B cell (primary cell): ENCODE measurements at regions not wholly inside any gene's neighbourhood (a gene's known extent, or its start where the extent isn't known, plus 50 kb on each side); places are given as distances from the start of the nearest gene placed in this dataset.

Experiments
- ATAC-seq: fragments of 200-7000 bp; cut with Tn5 transposase; one replicate; pipeline ENCODE4 v1.10.0; 2021; ENCODE audit warnings: low read depth, mild to moderate bottlenecking, moderate number of reproducible peaks, moderate library complexity
- CTCF ChIA-PET: fragments of 350-600 bp; sonication (Branson Sonifier 250); formaldehyde crosslinking; loops from one replicate; lab custom pipeline; 2021; ENCODE audit warnings: antibody characterized with exemption, inconsistent platforms; lab: Charles Lee
- POLR2A ChIA-PET: fragments of 350-600 bp; sonication (Branson Sonifier 250); formaldehyde crosslinking; loops from one replicate; lab custom pipeline; 2021; ENCODE audit warnings: antibody characterized with exemption; lab: Charles Lee
- DNase-seq: peaks from one replicate; pipeline ENCODE4 v3.0.0; 2013
- H2AFZ ChIP-seq: 2 replicates; pipeline ENCODE4 v1.6.1; 2012; ENCODE audit warnings: mild to moderate bottlenecking, low read depth, low read length; ENCODE audit not compliant: insufficient read depth, poor library complexity, severe bottlenecking
- H3K27ac ChIP-seq, 2 donors: 1 replicate in 1 of 2; 2 replicates in 1 of 2; pipeline ENCODE4 v1.5.1; 2012 to 2013; ENCODE audit warnings: low read length in 2 of 2, mild to moderate bottlenecking in 2 of 2, moderate library complexity in 1 of 2
- H3K27me3 ChIP-seq, 4 experiments: fragments of 200-600 bp in 1 of 4; sonication (generic) in 1 of 4; replicated peaks in 1 of 4; 1 replicate in 2 of 4; 2 replicates in 2 of 4; pipeline versions ENCODE4 v1.6.1 to v1.7.0; 2013 to 2016; ENCODE audit warnings: low read length in 3 of 4, mild to moderate bottlenecking in 2 of 4, mixed read lengths in 1 of 4, moderate library complexity in 1 of 4; ENCODE audit not compliant: insufficient read depth in 4 of 4, control insufficient read depth in 3 of 4; ENCODE audit errors: control extremely low read depth in 1 of 4
- H3K36me3 ChIP-seq, 2 experiments: replicated peaks in 1 of 2; 1 replicate in 1 of 2; 2 replicates in 1 of 2; pipeline versions ENCODE4 v1.6.1 to v1.7.1; 2013; ENCODE audit warnings: low read length in 1 of 2; ENCODE audit not compliant: insufficient read depth in 2 of 2, control insufficient read depth in 1 of 2; ENCODE audit errors: control extremely low read depth in 1 of 2, extremely low read depth in 1 of 2
- H3K4me1 ChIP-seq, 2 donors: fragments of 200-600 bp in 1 of 2; sonication (generic) in 1 of 2; 1 replicate in 1 of 2; 2 replicates in 1 of 2; pipeline versions ENCODE4 v1.5.1 to v1.6.1; 2013 to 2017; ENCODE audit warnings: low read length in 2 of 2; ENCODE audit not compliant: control insufficient read depth in 2 of 2, insufficient read depth in 2 of 2
- H3K4me2 ChIP-seq: replicated peaks from 2 replicates; pipeline ENCODE3; 2012; ENCODE audit warnings: mild to moderate bottlenecking, low read depth, low read length; ENCODE audit not compliant: poor library complexity, severe bottlenecking
- H3K4me3 ChIP-seq, 5 experiments: fragments of 200-600 bp in 1 of 5; sonication (generic) in 1 of 5; 1 replicate in 3 of 5; 2 replicates in 2 of 5; pipeline versions ENCODE4 v1.5.1 to v1.7.0; 2011 to 2016; ENCODE audit warnings: low read length in 4 of 5, mild to moderate bottlenecking in 4 of 5, low read depth in 2 of 5, control low read depth in 1 of 5, moderate library complexity in 1 of 5; ENCODE audit not compliant: insufficient read depth in 1 of 5; ENCODE audit errors: control extremely low read depth in 1 of 5, extremely low read depth in 1 of 5
- H3K79me2 ChIP-seq: fragments of 200-600 bp; sonication (generic); one replicate; pipeline ENCODE4 v1.6.0; 2016; ENCODE audit warnings: low read length; ENCODE audit not compliant: control insufficient read depth, insufficient read depth
- H3K9ac ChIP-seq: fragments of 200-600 bp; sonication (generic); 2 replicates; pipeline ENCODE4 v1.6.1; 2017; ENCODE audit warnings: mild to moderate bottlenecking, low read length, moderate library complexity
- H3K9me3 ChIP-seq, 3 donors: one replicate each; pipeline versions ENCODE4 v1.6.1 to v1.7.1; 2013; ENCODE audit warnings: low read length in 2 of 3; ENCODE audit not compliant: control insufficient read depth in 2 of 3, insufficient read depth in 1 of 3; ENCODE audit errors: control extremely low read depth in 1 of 3
- H4K20me1 ChIP-seq: 2 replicates; pipeline ENCODE4 v1.6.0; 2012; ENCODE audit warnings: mild to moderate bottlenecking, low read length; ENCODE audit not compliant: insufficient read depth, control insufficient read depth, poor library complexity, severe bottlenecking
- H3K27ac Mint-ChIP-seq: one replicate; pipeline ENCODE4 v1.8.0; 2021; ENCODE audit warnings: mixed read lengths
- H3K27me3 Mint-ChIP-seq: one replicate; pipeline ENCODE4 v1.8.0; 2021; ENCODE audit warnings: mixed read lengths
- H3K4me1 Mint-ChIP-seq: one replicate; pipeline ENCODE4 v1.8.0; 2021; ENCODE audit warnings: mixed read lengths
- H3K4me3 Mint-ChIP-seq: one replicate; pipeline ENCODE4 v1.8.0; 2021; ENCODE audit warnings: mixed read lengths
- H3K9me3 Mint-ChIP-seq: one replicate; pipeline ENCODE4 v1.8.0; 2022; ENCODE audit warnings: mixed read lengths; ENCODE audit not compliant: insufficient read depth
- CTCF ChIP-seq: fragments of 200-600 bp; IDR thresholded peaks from one replicate; pipeline ENCODE4 v1.8.0; 2022; ENCODE audit warnings: antibody characterized with exemption, mild to moderate bottlenecking
- EZH2 ChIP-seq: IDR thresholded peaks from 2 replicates; pipeline ENCODE4 v1.6.1; 2012; ENCODE audit warnings: borderline replicate concordance, low read depth, mild to moderate bottlenecking, moderate library complexity, low read length; ENCODE audit not compliant: insufficient read depth, poor library complexity, severe bottlenecking
- WGBS: methylation state at CpG from one replicate; pipeline ENCODE4 v1.1.5; 2013; ENCODE audit warnings: missing lambda C conversion rate; ENCODE audit not compliant: insufficient coverage; 5-methylcytosine and 5-hydroxymethylcytosine counted together
- intact Hi-C: fragments of 100-400 bp; cut with micrococcal nuclease; formaldehyde crosslinking; loops from one replicate; pipeline ENCODE4 v1.10.0; 2022

- H4K20me1 ChIP-seq: no peaks in the 10 kb centered on the region
- CTCF ChIA-PET: no interaction called here
- Mint-ChIP-seq H3K27ac (no peak overlapping the region), H3K27me3 (no peaks in the 10 kb centered on the region), H3K4me3 (no peak overlapping the region), H3K9me3 (no peaks in the 10 kb centered on the region), H3K4me1 (no peaks in the 10 kb centered on the region)
- DNase-seq: no peak
- POLR2A ChIA-PET: no interaction called here
- TF ChIP-seq CTCF: no peak
- no peak for TF ChIP-seq EZH2
- 94% methylated on average over 2 of the region's 4 CpGs for WGBS
- no peaks in the 10 kb centered on the region for H3K79me2 ChIP-seq
- H3K27me3 ChIP-seq: peaks cover 0 to 4% (median 0%) of the 10 kb centered on the region in 4 experiments
- no peak overlapping the region for H3K4me2 ChIP-seq
- no peak overlapping the region for H3K9ac ChIP-seq
- no peaks in the 10 kb centered on the region for H3K9me3 ChIP-seq
- H2AFZ ChIP-seq: no peak overlapping the region
- intact Hi-C loops: no loop called here
- no peak for ATAC-seq
- no peak overlapping the region for H3K27ac ChIP-seq
- no peak overlapping the region for H3K4me3 ChIP-seq
- H3K4me1 ChIP-seq: no peaks in the 10 kb centered on the region
- no peaks in the 10 kb centered on the region for H3K36me3 ChIP-seq
Measured at GRCh38 chr1:232353001-232353400, 276.9 kb downstream of the SIPA1L2 start.

GRCh38 chr1:232352366-232352765 lies 277.6 kb downstream of the SIPA1L2 start:
- H3K9me3 ChIP-seq: no peaks in the 10 kb centered on the region
- H3K9me3 Mint-ChIP-seq: no peaks in the 10 kb centered on the region
- H3K4me3 Mint-ChIP-seq: no peak overlapping the region
- H3K4me3 ChIP-seq: no peak overlapping the region
- no peak overlapping the region for H3K27ac Mint-ChIP-seq
- H3K27me3 Mint-ChIP-seq: no peaks in the 10 kb centered on the region
- ATAC-seq (no peak), DNase-seq (no peak)
- no peak overlapping the region for H2AFZ ChIP-seq
- H3K36me3 ChIP-seq: no peaks in the 10 kb centered on the region
- no peak overlapping the region for H3K27ac ChIP-seq
- WGBS: 89% methylated on average over 4 of the region's 6 CpGs
- H3K9ac ChIP-seq: no peak overlapping the region
- H4K20me1 ChIP-seq: no peaks in the 10 kb centered on the region
- H3K4me2 ChIP-seq: no peak overlapping the region
- POLR2A ChIA-PET: no interaction called here
- no peaks in the 10 kb centered on the region for H3K79me2 ChIP-seq
- H3K4me1 Mint-ChIP-seq: no peaks in the 10 kb centered on the region
- no peaks in the 10 kb centered on the region for H3K4me1 ChIP-seq
- peaks cover 0 to 4% (median 0%) of the 10 kb centered on the region in 4 experiments for H3K27me3 ChIP-seq
- CTCF ChIA-PET: no interaction called here
- TF ChIP-seq CTCF (no peak), EZH2 (no peak)
- intact Hi-C loops: no loop called here
